ENCODE measurements at regions not wholly inside any gene's neighbourhood (a gene's known extent, or its start where the extent isn't known, plus 50 kb on each side); places are given as distances from the start of the nearest gene placed in this dataset.

GRCh38 chr2:221716426-221717303, 144.6 kb upstream of the EPHA4 start:
- H3K4me3 Mint-ChIP-seq = no peak overlapping the region
- peaks cover 4% of the 10 kb centered on the region for H3K36me3 Mint-ChIP-seq (ENCODE audit: low read depth)
- peaks cover 4% of the 10 kb centered on the region for H3K27me3 Mint-ChIP-seq (ENCODE audit: low read depth)
- no peaks in the 10 kb centered on the region for H3K4me1 Mint-ChIP-seq
- no peaks in the 10 kb centered on the region for H3K9me3 Mint-ChIP-seq
- TF ChIP-seq, protein P1, sequence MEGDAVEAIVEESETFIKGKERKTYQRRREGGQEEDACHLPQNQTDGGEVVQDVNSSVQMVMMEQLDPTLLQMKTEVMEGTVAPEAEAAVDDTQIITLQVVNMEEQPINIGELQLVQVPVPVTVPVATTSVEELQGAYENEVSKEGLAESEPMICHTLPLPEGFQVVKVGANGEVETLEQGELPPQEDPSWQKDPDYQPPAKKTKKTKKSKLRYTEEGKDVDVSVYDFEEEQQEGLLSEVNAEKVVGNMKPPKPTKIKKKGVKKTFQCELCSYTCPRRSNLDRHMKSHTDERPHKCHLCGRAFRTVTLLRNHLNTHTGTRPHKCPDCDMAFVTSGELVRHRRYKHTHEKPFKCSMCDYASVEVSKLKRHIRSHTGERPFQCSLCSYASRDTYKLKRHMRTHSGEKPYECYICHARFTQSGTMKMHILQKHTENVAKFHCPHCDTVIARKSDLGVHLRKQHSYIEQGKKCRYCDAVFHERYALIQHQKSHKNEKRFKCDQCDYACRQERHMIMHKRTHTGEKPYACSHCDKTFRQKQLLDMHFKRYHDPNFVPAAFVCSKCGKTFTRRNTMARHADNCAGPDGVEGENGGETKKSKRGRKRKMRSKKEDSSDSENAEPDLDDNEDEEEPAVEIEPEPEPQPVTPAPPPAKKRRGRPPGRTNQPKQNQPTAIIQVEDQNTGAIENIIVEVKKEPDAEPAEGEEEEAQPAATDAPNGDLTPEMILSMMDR (IDR thresholded peaks at IDR 0.05; ENCODE audit: unreplicated experiment in 3 of 3) = no peak
- H3K27ac Mint-ChIP-seq = peak overlapping the region in 1 of 3 experiments; percentile 80

GRCh38 chr2:221715523-221716247, 143.6 kb upstream of the EPHA4 start:
- Mint-ChIP-seq H3K4me3 (no peak overlapping the region), H3K9me3 (no peaks in the 10 kb centered on the region), H3K27me3 (ENCODE audit: low read depth) (peaks cover 4% of the 10 kb centered on the region), H3K4me1 (no peaks in the 10 kb centered on the region), H3K36me3 (ENCODE audit: low read depth) (peaks cover 4% of the 10 kb centered on the region), H3K27ac (peak overlapping the region in 1 of 3 experiments; percentile 80)
- TF ChIP-seq, protein P1 (IDR thresholded peaks at IDR 0.05; ENCODE audit: unreplicated experiment in 3 of 3) = no peak

- H3K27ac Mint-ChIP-seq = no peak overlapping the region
- TF ChIP-seq, protein P1 (IDR thresholded peaks at IDR 0.05; ENCODE audit: unreplicated experiment in 3 of 3) = no peak
- H3K36me3 Mint-ChIP-seq (ENCODE audit: low read depth) = no peaks in the 10 kb centered on the region
- no peaks in the 10 kb centered on the region for H3K4me1 Mint-ChIP-seq
- peaks cover 4% of the 10 kb centered on the region for H3K27me3 Mint-ChIP-seq (ENCODE audit: low read depth)
- no peak overlapping the region for H3K4me3 Mint-ChIP-seq
- no peaks in the 10 kb centered on the region for H3K9me3 Mint-ChIP-seq
Measured at GRCh38 chr2:221710744-221711143, 138.6 kb upstream of the EPHA4 start.

GRCh38 chr2:221708902-221709301, 136.8 kb upstream of the EPHA4 start:
- TF ChIP-seq, protein P1 (IDR thresholded peaks at IDR 0.05; ENCODE audit: unreplicated experiment in 3 of 3) = no peak
- peaks cover 4% of the 10 kb centered on the region for H3K27me3 Mint-ChIP-seq (ENCODE audit: low read depth)
- no peaks in the 10 kb centered on the region for H3K4me1 Mint-ChIP-seq
- no peak overlapping the region for H3K4me3 Mint-ChIP-seq
- no peak overlapping the region for H3K27ac Mint-ChIP-seq
- H3K36me3 Mint-ChIP-seq (ENCODE audit: low read depth) = no peaks in the 10 kb centered on the region
- no peaks in the 10 kb centered on the region for H3K9me3 Mint-ChIP-seq

- TF ChIP-seq, protein P1 (IDR thresholded peaks at IDR 0.05; ENCODE audit: unreplicated experiment in 3 of 3) = no peak
- H3K4me1 Mint-ChIP-seq = no peaks in the 10 kb centered on the region
Measured at GRCh38 chr2:221705185-221705877, 133.2 kb upstream of the EPHA4 start.

More at GRCh38 chr2:221705185-221705877, 133.2 kb upstream of the EPHA4 start:
- no peaks in the 10 kb centered on the region for H3K27me3 Mint-ChIP-seq (ENCODE audit: low read depth)
- no peak overlapping the region for H3K4me3 Mint-ChIP-seq
- no peak overlapping the region for H3K27ac Mint-ChIP-seq
- no peaks in the 10 kb centered on the region for H3K9me3 Mint-ChIP-seq
- no peaks in the 10 kb centered on the region for H3K36me3 Mint-ChIP-seq (ENCODE audit: low read depth)

Data from nephron (organoid).